ENCODE measurements at regions not wholly inside any gene's neighbourhood (a gene's known extent, or its start where the extent isn't known, plus 50 kb on each side); places are given as distances from the start of the nearest gene placed in this dataset.
"Not testable (repeated sequence)": the region's sequence is repeated elsewhere in the genome, so short reads cannot be mapped to it uniquely, and the experiment has no call there.

GRCh38 chr14:34297786-34298520 is 164.1 kb downstream of the SPTSSA start:
- Histone ChIP-seq H3K4me3 (ENCODE audit: low read length) (no peak overlapping the region), H3K4me1 (ENCODE audit: insufficient read depth, low read length) (no peaks in the 10 kb centered on the region), H3K9me3 (ENCODE audit: low read depth, low read length) (no peaks in the 10 kb centered on the region), H3K27me3 (ENCODE audit: insufficient read depth, low read length) (no peaks in the 10 kb centered on the region)

- Histone ChIP-seq H3K9me3 (ENCODE audit: low read depth, low read length) (no peaks in the 10 kb centered on the region), H3K27me3 (ENCODE audit: insufficient read depth, low read length) (no peaks in the 10 kb centered on the region), H3K4me3 (ENCODE audit: low read length) (no peak overlapping the region), H3K4me1 (ENCODE audit: insufficient read depth, low read length) (no peaks in the 10 kb centered on the region)
Observed at GRCh38 chr14:34283590-34283989, 178.4 kb downstream of the SPTSSA start.

GRCh38 chr14:34277191-34277590 is 184.8 kb downstream of the SPTSSA start:
- Histone ChIP-seq H3K4me1 (ENCODE audit: insufficient read depth, low read length) (no peaks in the 10 kb centered on the region), H3K4me3 (ENCODE audit: low read length) (no peak overlapping the region), H3K27me3 (ENCODE audit: insufficient read depth, low read length) (no peaks in the 10 kb centered on the region), H3K9me3 (ENCODE audit: low read depth, low read length) (no peaks in the 10 kb centered on the region)

- Histone ChIP-seq H3K4me3 (ENCODE audit: low read length) (no peak overlapping the region), H3K27me3 (ENCODE audit: insufficient read depth, low read length) (no peaks in the 10 kb centered on the region), H3K4me1 (ENCODE audit: insufficient read depth, low read length) (no peaks in the 10 kb centered on the region), H3K9me3 (ENCODE audit: low read depth, low read length) (no peaks in the 10 kb centered on the region)
Observed at GRCh38 chr14:34275530-34275929, 186.5 kb downstream of the SPTSSA start.

GRCh38 chr14:34275078-34275477 is 187.0 kb downstream of the SPTSSA start:
- Histone ChIP-seq H3K9me3 (ENCODE audit: low read depth, low read length) (no peaks in the 10 kb centered on the region), H3K4me1 (ENCODE audit: insufficient read depth, low read length) (no peaks in the 10 kb centered on the region)

GRCh38 chr14:34273716-34274115 is 188.3 kb downstream of the SPTSSA start:
- H3K4me3 ChIP-seq (ENCODE audit: low read length); H3K4me1 ChIP-seq (ENCODE audit: insufficient read depth, low read length); H3K27me3 ChIP-seq (ENCODE audit: insufficient read depth, low read length); H3K9me3 ChIP-seq (ENCODE audit: low read depth, low read length): not testable (repeated sequence)

More at GRCh38 chr14:34275078-34275477, 187.0 kb downstream of the SPTSSA start:
- H3K27me3 ChIP-seq (ENCODE audit: insufficient read depth, low read length): no peaks in the 10 kb centered on the region
- no peak overlapping the region for H3K4me3 ChIP-seq (ENCODE audit: low read length)

- H3K27me3 ChIP-seq (ENCODE audit: insufficient read depth, low read length): peaks cover 6% of the 10 kb centered on the region
- H3K9me3 ChIP-seq (ENCODE audit: low read depth, low read length): no peaks in the 10 kb centered on the region
- H3K4me3 ChIP-seq (ENCODE audit: low read length): no peak overlapping the region
- H3K4me1 ChIP-seq (ENCODE audit: insufficient read depth, low read length): no peaks in the 10 kb centered on the region
Observed at GRCh38 chr14:34270361-34270760, 191.7 kb downstream of the SPTSSA start.

- Histone ChIP-seq H3K4me1 (ENCODE audit: insufficient read depth, low read length) (no peaks in the 10 kb centered on the region), H3K4me3 (ENCODE audit: low read length) (no peak overlapping the region), H3K27me3 (ENCODE audit: insufficient read depth, low read length) (peaks cover 6% of the 10 kb centered on the region), H3K9me3 (ENCODE audit: low read depth, low read length) (no peaks in the 10 kb centered on the region)
Observed at GRCh38 chr14:34266344-34266743, 195.7 kb downstream of the SPTSSA start.

GRCh38 chr14:34262127-34262910 is 199.7 kb downstream of the SPTSSA start:
- H3K9me3 ChIP-seq (ENCODE audit: low read depth, low read length): no peaks in the 10 kb centered on the region
- H3K4me1 ChIP-seq (ENCODE audit: insufficient read depth, low read length): no peaks in the 10 kb centered on the region
- no peak overlapping the region for H3K4me3 ChIP-seq (ENCODE audit: low read length)
- no peaks in the 10 kb centered on the region for H3K27me3 ChIP-seq (ENCODE audit: insufficient read depth, low read length)

- no peak overlapping the region for H3K4me3 ChIP-seq (ENCODE audit: low read length)
- no peaks in the 10 kb centered on the region for H3K9me3 ChIP-seq (ENCODE audit: low read depth, low read length)
- no peaks in the 10 kb centered on the region for H3K27me3 ChIP-seq (ENCODE audit: insufficient read depth, low read length)
- no peaks in the 10 kb centered on the region for H3K4me1 ChIP-seq (ENCODE audit: insufficient read depth, low read length)
Observed at GRCh38 chr14:34259996-34260395, 202.0 kb downstream of the SPTSSA start.

GRCh38 chr14:34258318-34258717 is 203.7 kb downstream of the SPTSSA start:
- H3K9me3 ChIP-seq (ENCODE audit: low read depth, low read length): no peaks in the 10 kb centered on the region
- H3K4me1 ChIP-seq (ENCODE audit: insufficient read depth, low read length): no peaks in the 10 kb centered on the region
- H3K27me3 ChIP-seq (ENCODE audit: insufficient read depth, low read length): no peaks in the 10 kb centered on the region
- no peak overlapping the region for H3K4me3 ChIP-seq (ENCODE audit: low read length)

- no peak overlapping the region for H3K4me3 ChIP-seq (ENCODE audit: low read length)
- no peaks in the 10 kb centered on the region for H3K27me3 ChIP-seq (ENCODE audit: insufficient read depth, low read length)
- H3K9me3 ChIP-seq (ENCODE audit: low read depth, low read length): no peaks in the 10 kb centered on the region
- H3K4me1 ChIP-seq (ENCODE audit: insufficient read depth, low read length): no peaks in the 10 kb centered on the region
Observed at GRCh38 chr14:34257505-34257904, 204.5 kb downstream of the SPTSSA start.

GRCh38 chr14:34256223-34256622 is 205.8 kb downstream of the SPTSSA start:
- H3K9me3 ChIP-seq (ENCODE audit: low read depth, low read length): no peaks in the 10 kb centered on the region
- H3K4me1 ChIP-seq (ENCODE audit: insufficient read depth, low read length): no peaks in the 10 kb centered on the region
- no peak overlapping the region for H3K4me3 ChIP-seq (ENCODE audit: low read length)
- H3K27me3 ChIP-seq (ENCODE audit: insufficient read depth, low read length): no peaks in the 10 kb centered on the region

GRCh38 chr14:34254571-34254970 is 207.5 kb downstream of the SPTSSA start:
- Histone ChIP-seq H3K9me3 (ENCODE audit: low read depth, low read length) (no peaks in the 10 kb centered on the region), H3K27me3 (ENCODE audit: insufficient read depth, low read length) (no peaks in the 10 kb centered on the region), H3K4me3 (ENCODE audit: low read length) (no peak overlapping the region), H3K4me1 (ENCODE audit: insufficient read depth, low read length) (no peaks in the 10 kb centered on the region)

- Histone ChIP-seq H3K9me3 (ENCODE audit: low read depth, low read length) (no peaks in the 10 kb centered on the region), H3K27me3 (ENCODE audit: insufficient read depth, low read length) (no peaks in the 10 kb centered on the region), H3K4me3 (ENCODE audit: low read length) (no peak overlapping the region), H3K4me1 (ENCODE audit: insufficient read depth, low read length) (no peaks in the 10 kb centered on the region)
Observed at GRCh38 chr14:34254031-34254430, 208.0 kb downstream of the SPTSSA start.

- H3K4me1 ChIP-seq (ENCODE audit: insufficient read depth, low read length): no peaks in the 10 kb centered on the region
- H3K27me3 ChIP-seq (ENCODE audit: insufficient read depth, low read length): no peaks in the 10 kb centered on the region
Observed at GRCh38 chr14:34252227-34252626, 209.8 kb downstream of the SPTSSA start.

More at GRCh38 chr14:34252227-34252626, 209.8 kb downstream of the SPTSSA start:
- Histone ChIP-seq H3K9me3 (ENCODE audit: low read depth, low read length) (no peaks in the 10 kb centered on the region), H3K4me3 (ENCODE audit: low read length) (no peak overlapping the region)
